HG03025 (cell line): ENCODE measurements at regions not wholly inside any gene's neighbourhood (a gene's known extent, or its start where the extent isn't known, plus 50 kb on each side); places are given as distances from the start of the nearest gene placed in this dataset.

Experiments
- ATAC-seq: cut with Tn5 transposase; IDR thresholded peaks from one replicate; pipeline ENCODE4 v1.9.1; 2021; ENCODE audit warnings: mild to moderate bottlenecking, moderate library complexity; ENCODE audit not compliant: unreplicated experiment, low FRiP score

GRCh38 chr18:51881394-51881793, 458.6 kb upstream of the DCC start:
- ATAC-seq = no peak

GRCh38 chr18:51884039-51884438, 456.0 kb upstream of the DCC start:
- no peak for ATAC-seq

DNA sequence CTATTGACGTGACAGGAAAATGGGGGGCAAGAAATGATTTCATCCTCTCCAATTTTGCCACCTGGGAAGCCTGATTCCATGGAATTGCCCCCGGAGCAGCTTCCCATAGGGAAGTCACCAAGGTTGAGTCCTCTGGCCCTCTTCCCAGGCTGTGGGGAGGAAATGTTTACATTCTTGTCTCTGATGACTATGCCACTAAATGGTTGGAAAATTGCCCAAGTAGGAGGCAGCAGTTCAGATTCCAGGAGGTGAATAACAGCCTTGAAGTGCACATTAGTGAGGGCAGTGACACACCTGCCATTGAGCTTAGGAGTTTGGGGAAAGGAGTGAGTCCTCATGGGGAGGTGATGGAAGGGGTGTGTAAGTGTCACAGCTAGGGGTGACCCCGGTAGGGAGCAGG, 449.2 kb upstream of the DCC start:
- no peak for ATAC-seq

DNA sequence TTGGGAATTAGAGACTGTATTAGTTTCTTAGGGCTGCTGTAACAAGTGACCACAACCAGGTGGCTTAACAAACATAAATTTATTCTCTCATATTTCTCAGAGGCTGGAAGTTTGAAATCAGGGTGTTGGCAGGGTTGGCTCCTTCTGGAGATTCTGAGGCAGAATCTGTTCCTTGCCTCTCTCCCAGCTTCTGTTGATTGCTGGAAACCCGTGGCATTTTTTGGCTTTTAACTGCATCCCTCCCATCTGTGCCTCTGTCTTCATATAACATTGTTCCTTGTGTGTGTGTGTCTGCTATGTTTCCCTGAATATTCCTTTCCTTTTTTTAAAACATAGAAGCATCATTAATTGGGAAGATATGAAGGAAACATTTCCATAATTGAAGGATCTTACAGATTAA, 448.1 kb upstream of the DCC start:
- ATAC-seq = no peak

- no peak for ATAC-seq
These were observed 442.1 kb upstream of the DCC start for GRCh38 chr18:51897884-51898283.

- no peak for ATAC-seq
These were observed 432.1 kb upstream of the DCC start for GRCh38 chr18:51907687-51908597.

DNA sequence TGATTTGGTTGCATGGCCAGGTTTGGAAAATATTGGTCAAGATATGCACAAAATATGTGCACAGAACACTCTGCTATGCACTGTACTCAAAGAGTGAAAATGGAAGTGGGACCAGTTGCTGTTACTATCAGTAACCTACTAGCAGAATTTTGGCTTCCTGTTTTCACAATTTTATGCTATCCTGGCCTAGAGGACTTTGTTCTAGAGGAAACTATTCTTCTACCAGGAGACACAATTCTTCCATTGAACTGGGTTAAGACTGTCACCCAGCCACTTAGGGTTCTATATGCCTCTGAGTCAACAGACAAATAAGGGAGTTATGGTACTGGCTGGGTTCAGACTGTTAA, 431.4 kb upstream of the DCC start:
- no peak for ATAC-seq

GRCh38 chr18:51911584-51911983, 428.4 kb upstream of the DCC start:
- no peak for ATAC-seq

DNA sequence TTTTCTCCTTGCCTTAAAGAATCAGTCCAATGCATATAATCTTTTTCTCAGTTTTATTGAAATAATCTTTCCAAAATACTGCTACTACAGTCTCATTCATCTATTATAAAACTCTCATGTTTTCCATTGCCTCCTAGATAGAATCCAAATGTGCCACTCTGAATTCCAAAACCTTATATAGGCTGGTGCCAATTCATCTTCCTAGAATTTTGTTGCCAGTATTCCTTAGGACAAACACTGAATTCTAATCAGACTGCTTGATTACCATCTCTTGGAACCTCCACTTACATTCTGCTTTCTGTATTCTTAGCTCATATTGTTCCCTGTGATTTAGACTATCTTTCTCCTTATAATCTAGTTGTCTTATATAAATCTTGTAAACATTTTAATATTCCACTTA, 427.6 kb upstream of the DCC start:
- ATAC-seq = no peak

DNA sequence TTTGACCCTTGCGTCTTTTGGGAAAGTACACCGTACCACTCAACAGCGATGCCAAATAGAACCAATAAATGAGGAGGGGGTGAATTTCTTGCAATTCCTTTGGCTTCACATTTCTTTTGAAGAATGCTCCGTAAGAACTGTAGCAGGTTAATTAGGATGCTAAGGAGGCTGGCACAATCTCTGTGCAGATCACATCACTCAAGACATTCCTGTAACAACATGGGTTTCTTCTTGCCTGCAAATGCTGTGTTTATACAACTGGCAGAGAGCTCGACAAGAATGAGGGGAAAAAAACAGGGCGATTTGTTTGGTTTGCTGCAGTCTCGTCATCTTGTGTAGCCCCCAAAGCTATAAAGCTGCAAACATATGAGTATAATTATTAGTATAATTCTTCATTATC, 424.8 kb upstream of the DCC start:
- no peak for ATAC-seq

DNA sequence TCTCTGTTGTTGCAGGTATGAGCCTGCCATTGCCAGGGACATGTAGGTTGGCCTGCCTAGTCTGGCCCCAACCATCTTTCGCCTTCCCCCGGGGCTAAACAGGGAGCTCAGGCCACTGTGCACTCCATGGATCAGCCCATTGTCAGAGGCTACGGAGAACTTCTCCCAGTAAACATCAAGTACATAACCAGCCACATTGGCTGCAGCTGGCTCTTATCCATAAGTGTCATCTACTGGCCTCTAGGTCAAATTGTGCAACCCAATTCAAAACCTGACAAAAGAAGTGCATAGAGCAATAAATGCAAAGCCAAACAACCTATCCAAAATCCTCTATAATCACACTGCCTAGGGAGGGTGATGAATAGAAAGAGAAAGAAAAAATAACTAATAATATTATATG, 418.1 kb upstream of the DCC start:
- ATAC-seq = no peak

DNA sequence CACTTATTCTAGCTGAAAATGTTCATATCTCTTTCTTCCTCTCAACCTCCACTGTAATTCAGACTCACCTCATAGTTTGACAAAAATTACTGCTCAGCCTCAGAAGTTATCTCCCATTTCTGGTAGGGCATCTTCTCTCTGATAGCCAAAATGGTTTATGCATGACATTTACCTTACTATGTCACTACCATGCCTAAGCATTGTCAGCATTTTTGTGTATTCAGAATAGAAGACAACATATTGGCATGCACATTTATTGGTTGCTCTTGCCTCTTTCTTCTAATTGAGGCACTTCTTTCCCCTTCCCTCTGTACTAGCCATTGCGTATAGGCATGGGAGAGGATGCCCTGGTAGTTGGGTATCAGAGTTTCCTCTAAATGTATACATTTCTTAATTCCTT, 406.1 kb upstream of the DCC start:
- no peak for ATAC-seq

DNA sequence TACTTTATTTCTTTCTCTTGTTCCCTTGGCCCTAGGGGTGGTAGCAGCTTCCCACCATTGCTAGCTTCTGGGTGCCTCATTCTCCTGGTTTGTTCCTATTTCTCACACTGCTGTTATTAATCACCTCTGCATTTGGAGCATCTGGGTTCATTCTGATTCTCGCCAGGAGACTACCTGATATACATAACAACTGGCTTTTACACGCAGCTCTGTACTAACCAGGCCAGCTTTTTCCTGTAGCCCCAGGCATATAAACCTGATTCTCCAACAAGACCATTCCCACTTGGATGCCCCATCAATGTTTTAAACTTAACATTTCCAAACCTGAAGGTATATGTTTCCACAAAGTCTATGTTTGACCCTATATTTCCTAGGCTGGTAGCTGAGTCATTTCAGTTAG, 403.9 kb upstream of the DCC start:
- no peak for ATAC-seq

- no peak for ATAC-seq
These were observed 398.0 kb upstream of the DCC start for GRCh38 chr18:51941999-51942398.

DNA sequence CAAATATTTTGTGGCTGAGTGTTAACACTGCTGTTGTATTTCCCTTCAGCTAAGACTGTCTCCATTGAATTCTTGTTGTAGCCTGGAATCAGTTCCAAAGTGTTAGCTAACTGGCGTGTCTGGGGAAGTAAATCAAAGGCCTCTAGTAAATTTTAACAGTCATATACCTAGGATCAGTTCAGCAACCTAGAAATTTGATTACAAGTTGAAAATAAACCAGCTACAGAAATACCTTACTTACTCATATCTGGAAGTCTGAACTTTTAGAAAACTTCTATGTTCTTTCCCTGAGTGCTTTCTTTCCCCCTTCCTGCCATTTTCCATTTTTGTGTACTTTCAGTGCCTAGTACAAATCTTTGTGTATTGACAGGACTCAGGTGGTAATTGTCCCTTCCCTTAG, 396.7 kb upstream of the DCC start:
- no peak for ATAC-seq

- ATAC-seq = no peak
These were observed 393.1 kb upstream of the DCC start for GRCh38 chr18:51946946-51947345.

DNA sequence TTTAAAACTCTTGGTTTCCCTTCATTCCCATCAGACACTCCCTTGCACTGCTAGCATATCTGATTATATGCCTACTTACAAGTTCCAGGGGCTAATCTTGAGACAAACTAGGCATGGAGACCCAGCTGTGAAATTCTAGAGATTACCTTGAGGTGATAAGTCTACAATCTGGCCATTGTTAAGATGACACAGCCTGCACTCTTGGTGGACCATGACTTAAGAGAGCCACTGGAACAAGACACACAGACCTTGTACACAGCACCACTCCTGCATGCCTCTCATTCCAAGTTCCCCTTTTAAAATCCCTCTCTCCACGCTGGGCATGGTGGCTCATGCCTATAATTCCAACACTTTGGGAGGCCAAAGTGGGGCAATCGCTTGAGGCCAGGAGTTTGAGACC, 387.2 kb upstream of the DCC start:
- ATAC-seq = no peak

DNA sequence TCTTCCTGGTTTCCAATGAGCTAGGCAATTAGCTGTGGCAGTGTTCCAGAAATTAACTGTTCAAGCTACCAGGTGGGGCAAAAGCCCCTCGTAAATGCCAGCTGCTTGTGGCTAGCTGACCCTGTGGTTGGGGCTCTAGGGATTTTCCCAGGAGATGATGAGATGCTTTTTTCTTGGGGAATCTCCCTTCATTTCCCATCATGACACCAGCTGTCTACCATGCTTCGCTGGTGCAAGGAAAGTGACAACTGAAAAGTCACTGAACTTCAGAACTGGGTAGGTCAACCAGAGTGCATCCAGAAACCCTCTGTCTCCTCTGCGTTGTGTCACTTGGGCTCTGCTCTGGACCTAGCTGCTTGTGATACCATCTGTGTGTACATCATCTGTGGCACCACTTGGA, 386.5 kb upstream of the DCC start:
- no peak for ATAC-seq

GRCh38 chr18:51955136-51955535, 384.9 kb upstream of the DCC start:
- no peak for ATAC-seq

- no peak for ATAC-seq
These were observed 383.0 kb upstream of the DCC start for GRCh38 chr18:51957001-51957400.

DNA sequence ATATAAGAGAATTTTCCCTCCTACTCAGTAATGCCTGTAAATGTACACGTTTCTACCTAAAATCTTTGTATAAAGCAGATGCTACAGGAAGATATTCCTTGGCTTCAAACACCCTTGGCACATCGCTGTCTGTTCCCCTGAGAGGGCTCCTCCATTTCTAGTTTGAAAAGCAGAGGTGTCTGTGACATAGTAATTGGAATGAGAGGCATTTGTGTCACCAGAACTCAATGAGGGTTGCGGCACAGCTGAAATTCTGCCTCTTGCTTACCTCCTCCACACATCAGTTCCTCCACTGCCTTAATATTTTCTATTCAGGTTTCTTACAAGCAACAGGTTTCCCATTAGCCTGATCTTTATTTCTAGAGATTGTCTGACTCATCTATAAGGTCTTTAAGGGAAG, 359.9 kb upstream of the DCC start:
- no peak for ATAC-seq

- ATAC-seq = no peak
These were observed 351.7 kb upstream of the DCC start for GRCh38 chr18:51988277-51988676.

GRCh38 chr18:51997129-51997528, 342.9 kb upstream of the DCC start:
- ATAC-seq = no peak
